Limb (tissue), 2 donors: ENCODE measurements at regions not wholly inside any gene's neighbourhood (a gene's known extent, or its start where the extent isn't known, plus 50 kb on each side); places are given as distances from the start of the nearest gene placed in this dataset.

Experiments used
- DNase-seq, 2 donors: peaks; one replicate each; pipeline ENCODE4 v3.0.0-alpha.2; 2016; ENCODE audit errors: extremely low spot score in 2 of 2

GRCh38 chr1:209250861-209251636, 332.5 kb upstream of the CAMK1G start:
- DNase-seq = no peak

GRCh38 chr1:209256766-209257350, 326.7 kb upstream of the CAMK1G start:
- DNase-seq = no peak

GRCh38 chr1:209257454-209257853, 326.1 kb upstream of the CAMK1G start:
- no peak for DNase-seq

GRCh38 chr1:209260136-209260535, 323.4 kb upstream of the CAMK1G start:
- DNase-seq = no peak

GRCh38 chr1:209262631-209263030, 320.9 kb upstream of the CAMK1G start:
- no peak for DNase-seq

GRCh38 chr1:209265301-209265700, 318.2 kb upstream of the CAMK1G start:
- peak in 1 of 2 donors; percentile 14 for DNase-seq

- no peak for DNase-seq
Observed at GRCh38 chr1:209266590-209267205, 316.8 kb upstream of the CAMK1G start.

- DNase-seq = no peak
Observed at GRCh38 chr1:209267968-209268367, 315.5 kb upstream of the CAMK1G start.

GRCh38 chr1:209268479-209268878, 315.0 kb upstream of the CAMK1G start:
- no peak for DNase-seq

GRCh38 chr1:209276321-209276720, 307.2 kb upstream of the CAMK1G start:
- DNase-seq = no peak

GRCh38 chr1:209277662-209278061, 305.9 kb upstream of the CAMK1G start:
- DNase-seq = no peak

- no peak for DNase-seq
Observed at GRCh38 chr1:209291715-209292114, 291.8 kb upstream of the CAMK1G start.

GRCh38 chr1:209302779-209303568, 280.5 kb upstream of the CAMK1G start:
- peak; percentile 43 to 64 for DNase-seq

GRCh38 chr1:209304166-209304565, 279.3 kb upstream of the CAMK1G start:
- no peak for DNase-seq

- DNase-seq = no peak
Observed at GRCh38 chr1:209305221-209305954, 278.1 kb upstream of the CAMK1G start.

GRCh38 chr1:209307846-209308245, 275.7 kb upstream of the CAMK1G start:
- DNase-seq = no peak

- DNase-seq = no peak
Observed at GRCh38 chr1:209309198-209309597, 274.3 kb upstream of the CAMK1G start.

- DNase-seq = no peak
Observed at GRCh38 chr1:209311770-209312169, 271.7 kb upstream of the CAMK1G start.

- DNase-seq = no peak
Observed at GRCh38 chr1:209316929-209317328, 266.6 kb upstream of the CAMK1G start.

GRCh38 chr1:209318181-209319056, 265.1 kb upstream of the CAMK1G start:
- DNase-seq = no peak
